GM19023 (cell line): ENCODE measurements at regions not wholly inside any gene's neighbourhood (a gene's known extent, or its start where the extent isn't known, plus 50 kb on each side); places are given as distances from the start of the nearest gene placed in this dataset.
A peak's percentile ranks its signal among the peaks of the same experiment; 100 is the strongest.
"Not testable (repeated sequence)": the region's sequence is repeated elsewhere in the genome, so short reads cannot be mapped to it uniquely, and the experiment has no call there.

Source experiments
- ATAC-seq: cut with Tn5 transposase; IDR thresholded peaks from one replicate; pipeline ENCODE4 v1.9.1; 2021; ENCODE audit warnings: mild to moderate bottlenecking, moderate library complexity; ENCODE audit not compliant: unreplicated experiment

DNA sequence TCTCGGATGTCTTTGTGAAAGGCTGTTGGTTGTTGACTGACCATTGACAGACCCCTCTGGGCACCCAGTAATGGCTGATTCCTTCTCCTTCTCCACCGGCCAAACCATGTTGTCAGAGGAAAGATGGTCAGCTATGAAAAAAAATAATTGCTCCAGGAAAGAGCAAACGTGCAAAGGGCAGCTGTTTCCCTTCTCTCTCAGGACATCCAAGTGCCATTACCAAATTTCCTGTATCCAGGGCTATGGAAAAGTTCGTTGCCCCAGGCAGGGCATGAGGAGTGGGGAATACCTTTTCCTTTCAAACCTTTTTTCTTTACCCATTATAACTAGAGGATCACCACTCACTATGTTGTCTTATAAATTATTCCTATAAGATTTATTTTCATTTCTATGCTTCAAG is 321.5 kb upstream of the HNRNPA3 start:
- no peak for ATAC-seq

GRCh38 chr2:176891857-176892256 is 320.7 kb upstream of the HNRNPA3 start:
- no peak for ATAC-seq

- ATAC-seq = no peak
Measured at GRCh38 chr2:176892676-176893226, 319.8 kb upstream of the HNRNPA3 start.

GRCh38 chr2:176895158-176895557 is 317.4 kb upstream of the HNRNPA3 start:
- no peak for ATAC-seq

DNA sequence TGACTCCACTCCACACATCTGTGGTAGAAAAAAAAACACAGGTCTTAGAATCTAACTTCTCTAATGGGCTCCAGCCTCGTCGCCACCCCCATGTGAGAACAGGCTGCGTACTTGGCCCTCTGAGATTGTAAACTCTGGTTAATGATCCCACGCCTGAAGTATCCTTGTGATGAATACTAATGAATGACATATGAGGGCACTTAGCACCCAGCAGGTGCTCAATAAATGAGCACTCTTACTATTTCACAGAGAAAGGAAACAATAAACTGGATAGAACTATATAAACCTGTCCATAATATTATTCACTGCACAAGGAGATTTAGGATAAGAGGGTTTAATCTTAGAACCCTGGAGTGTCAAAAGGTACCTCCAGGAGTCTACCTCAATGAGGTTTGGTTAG is 310.1 kb upstream of the HNRNPA3 start:
- ATAC-seq = no peak

- not testable (repeated sequence) for ATAC-seq
Measured at GRCh38 chr2:176904053-176904452, 308.5 kb upstream of the HNRNPA3 start.

GRCh38 chr2:176907341-176907740 is 305.3 kb upstream of the HNRNPA3 start:
- ATAC-seq = no peak

GRCh38 chr2:176910828-176911227 is 301.8 kb upstream of the HNRNPA3 start:
- ATAC-seq = no peak

DNA sequence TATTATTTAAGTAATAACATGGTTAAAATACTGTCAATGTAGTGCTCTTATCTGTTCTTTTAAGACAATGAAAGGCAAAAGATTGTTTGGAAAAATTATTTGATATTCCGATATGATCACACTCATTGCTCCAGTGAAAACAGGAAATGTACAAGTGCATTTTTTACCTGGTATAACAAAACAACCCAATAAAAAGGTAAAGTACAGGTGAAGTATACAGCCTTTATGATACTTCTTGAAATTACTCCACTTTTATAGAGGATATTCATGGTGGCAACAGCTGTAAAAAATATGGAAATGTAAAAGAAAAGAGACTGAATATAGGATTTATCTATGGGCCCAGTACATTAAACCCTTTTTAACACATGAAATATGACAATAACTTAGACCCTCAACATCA is 298.6 kb upstream of the HNRNPA3 start:
- ATAC-seq = no peak

DNA sequence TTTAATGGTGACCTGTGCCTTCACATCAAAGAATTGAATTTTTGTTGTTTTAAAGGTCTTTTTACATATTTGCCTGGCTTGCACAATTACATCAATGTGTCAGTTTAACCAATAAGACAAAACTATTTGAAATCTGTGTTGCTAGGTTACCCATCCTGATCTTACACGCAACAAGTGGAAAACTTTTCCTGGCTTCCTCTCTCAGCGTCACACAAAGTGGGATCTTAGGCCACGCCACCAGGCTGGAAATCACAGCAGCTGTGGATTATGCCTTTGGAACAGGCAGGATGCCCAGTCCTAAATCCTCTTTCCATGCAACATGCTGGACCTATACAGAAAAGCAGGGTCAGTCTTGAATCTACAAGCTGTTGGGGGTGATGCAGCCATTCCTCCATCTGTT is 298.2 kb upstream of the HNRNPA3 start:
- no peak for ATAC-seq

DNA sequence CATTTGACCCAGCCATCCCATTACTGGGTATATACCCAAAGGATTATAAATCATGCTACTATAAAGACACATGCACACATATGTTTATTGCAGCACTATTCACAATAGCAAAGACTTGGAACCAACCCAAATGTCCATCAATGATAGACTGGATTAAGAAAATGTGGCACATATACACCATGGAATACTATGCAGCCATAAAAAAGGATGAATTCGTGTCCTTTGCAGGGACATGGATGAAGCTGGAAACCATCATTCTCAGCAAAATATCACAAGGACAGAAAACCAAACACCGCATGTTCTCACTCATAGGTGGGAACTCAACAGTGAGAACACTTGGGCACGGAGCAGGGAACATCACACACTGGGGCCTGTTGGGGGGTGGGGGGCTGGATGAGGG is 290.0 kb upstream of the HNRNPA3 start:
- ATAC-seq = not testable (repeated sequence)

DNA sequence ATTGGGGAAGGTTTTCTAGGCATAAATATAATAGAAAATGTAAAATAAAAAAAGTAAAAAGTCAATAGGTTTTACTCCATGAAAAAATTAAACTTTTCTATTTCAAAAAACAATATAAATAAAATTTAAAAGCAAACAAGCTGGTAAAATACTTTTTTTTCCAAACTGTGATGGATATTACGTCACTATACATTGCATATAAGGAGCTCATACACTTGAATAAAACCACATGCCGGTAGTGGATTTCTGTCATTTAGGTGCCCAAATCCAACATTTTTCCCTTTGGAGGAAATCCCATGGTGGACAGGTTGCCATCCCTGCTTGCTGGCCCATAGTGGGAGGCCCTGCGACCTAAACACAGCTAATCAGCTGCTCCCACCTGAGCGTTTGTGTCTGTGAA is 289.4 kb upstream of the HNRNPA3 start:
- ATAC-seq = no peak

GRCh38 chr2:176924909-176925534 is 287.6 kb upstream of the HNRNPA3 start:
- ATAC-seq = no peak

GRCh38 chr2:176926453-176926852 is 286.1 kb upstream of the HNRNPA3 start:
- ATAC-seq = no peak

GRCh38 chr2:176929387-176929786 is 283.2 kb upstream of the HNRNPA3 start:
- ATAC-seq = not testable (repeated sequence)

- peak; percentile 97 for ATAC-seq
Measured at GRCh38 chr2:176931588-176932563, 280.7 kb upstream of the HNRNPA3 start.

DNA sequence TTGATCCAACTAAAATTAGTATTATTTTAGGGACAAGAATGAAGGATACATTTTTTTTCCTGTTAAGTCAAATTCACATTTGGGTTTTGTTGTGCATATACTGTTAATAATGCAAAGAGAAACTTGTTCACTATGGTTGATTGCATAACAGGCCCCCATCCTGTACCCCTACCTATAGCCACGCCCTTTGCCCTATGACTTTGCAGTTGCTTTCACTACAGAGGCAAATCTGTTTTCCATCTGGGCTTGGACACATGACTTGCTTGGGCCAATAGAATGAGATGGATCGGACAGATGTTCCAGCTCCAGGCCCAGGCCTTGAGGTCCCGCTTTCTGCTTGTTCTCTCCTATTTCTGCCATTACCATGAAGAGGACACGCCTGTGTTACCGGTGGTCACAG is 278.5 kb upstream of the HNRNPA3 start:
- no peak for ATAC-seq

DNA sequence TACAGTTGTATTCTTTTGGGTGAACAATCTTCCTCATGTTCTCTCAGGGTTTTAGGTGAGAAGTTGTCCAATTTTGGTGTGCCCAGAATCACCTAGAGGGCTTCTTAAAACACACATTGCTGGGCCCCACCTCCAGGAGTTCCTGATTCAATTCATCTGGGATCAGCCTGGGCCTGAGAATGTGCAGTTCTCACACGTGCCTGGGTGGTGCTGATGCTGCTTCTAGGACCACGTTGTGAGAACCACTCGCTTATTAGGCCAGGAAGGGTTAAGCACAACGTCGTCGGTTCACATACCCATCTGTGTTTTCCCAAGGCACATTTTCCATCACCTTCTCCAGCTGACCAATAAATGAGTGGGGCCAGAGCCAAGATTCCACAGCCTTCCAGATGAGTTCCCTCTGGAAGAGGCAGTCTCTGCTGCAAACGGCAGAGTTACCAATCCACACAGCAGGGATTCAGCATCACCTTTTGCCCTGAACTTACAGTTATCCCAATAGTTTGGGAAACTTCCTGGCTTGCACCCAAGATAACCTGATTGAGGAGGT is 277.7 kb upstream of the HNRNPA3 start:
- ATAC-seq = no peak

GRCh38 chr2:176935543-176936102 is 277.0 kb upstream of the HNRNPA3 start:
- ATAC-seq = no peak

GRCh38 chr2:176936410-176936809 is 276.2 kb upstream of the HNRNPA3 start:
- no peak for ATAC-seq

DNA sequence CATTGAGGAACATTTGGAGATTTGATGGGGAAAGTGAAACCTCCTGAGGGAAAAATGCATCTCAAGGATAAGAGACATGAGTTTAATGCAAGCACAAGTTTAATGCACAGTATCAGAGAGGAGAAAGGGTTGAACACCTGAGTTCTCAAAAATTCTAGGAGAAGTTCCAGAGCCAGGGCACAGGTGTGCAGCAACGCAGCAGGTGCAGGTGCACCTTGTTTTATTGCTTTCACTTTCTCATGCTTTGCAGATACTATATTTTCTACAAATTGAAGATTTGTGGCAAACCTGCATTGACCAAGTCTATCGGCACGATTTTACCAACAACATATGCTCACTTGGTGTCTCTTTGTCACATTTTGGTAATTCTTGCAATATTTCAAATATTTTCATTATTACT is 267.6 kb upstream of the HNRNPA3 start:
- ATAC-seq = no peak
